Activated T-cell treated with anti-CD3 and anti-CD28 coated beads, Interleukin-2, amount 50 U/mL, for 48 hours (primary cell): ENCODE measurements at regions not wholly inside any gene's neighbourhood (a gene's known extent, or its start where the extent isn't known, plus 50 kb on each side); places are given as distances from the start of the nearest gene placed in this dataset.
"Not testable (repeated sequence)": the region's sequence is repeated elsewhere in the genome, so short reads cannot be mapped to it uniquely, and the experiment has no call there.

Source experiments
- DNase-seq, 2 experiments: peaks; one replicate each; pipeline ENCODE4 v3.0.0-alpha.2; 2020

- no peak for DNase-seq
Measured at GRCh38 chr12:17076811-17077210, 470.8 kb upstream of the LMO3 start.

GRCh38 chr12:17076028-17076744 lies 470.2 kb upstream of the LMO3 start:
- DNase-seq, result no peak

GRCh38 chr12:17064834-17065233 lies 458.9 kb upstream of the LMO3 start:
- no peak for DNase-seq

GRCh38 chr12:17062267-17063036 lies 456.5 kb upstream of the LMO3 start:
- DNase-seq, result no peak

- DNase-seq, result no peak
Measured at GRCh38 chr12:17060260-17060659, 454.3 kb upstream of the LMO3 start.

- no peak for DNase-seq
Measured at GRCh38 chr12:17056546-17056945, 450.6 kb upstream of the LMO3 start.

- no peak for DNase-seq
Measured at GRCh38 chr12:17038923-17039322, 433.0 kb upstream of the LMO3 start.

GRCh38 chr12:17035372-17035771 lies 429.4 kb upstream of the LMO3 start:
- no peak for DNase-seq

- no peak for DNase-seq
Measured at GRCh38 chr12:17030338-17030737, 424.4 kb upstream of the LMO3 start.

- DNase-seq, result no peak
Measured at GRCh38 chr12:17028348-17028747, 422.4 kb upstream of the LMO3 start.

GRCh38 chr12:17025424-17025823 lies 419.5 kb upstream of the LMO3 start:
- DNase-seq, result not testable (repeated sequence)

GRCh38 chr12:17020765-17021164 lies 414.8 kb upstream of the LMO3 start:
- DNase-seq, result no peak

- DNase-seq, result no peak
Measured at GRCh38 chr12:17017402-17017801, 411.4 kb upstream of the LMO3 start.

GRCh38 chr12:17016116-17016864 lies 410.3 kb upstream of the LMO3 start:
- no peak for DNase-seq

- no peak for DNase-seq
Measured at GRCh38 chr12:17015501-17015900, 409.5 kb upstream of the LMO3 start.

GRCh38 chr12:17007442-17008040 lies 401.6 kb upstream of the LMO3 start:
- not testable (repeated sequence) for DNase-seq

GRCh38 chr12:16998538-16998937 lies 392.6 kb upstream of the LMO3 start:
- DNase-seq, result not testable (repeated sequence)

GRCh38 chr12:16984484-16984883 lies 378.5 kb upstream of the LMO3 start:
- no peak for DNase-seq

- DNase-seq, result no peak
Measured at GRCh38 chr12:16972923-16973770, 367.2 kb upstream of the LMO3 start.

- no peak for DNase-seq
Measured at GRCh38 chr12:16962889-16963288, 356.9 kb upstream of the LMO3 start.

GRCh38 chr12:16955083-16955657 lies 349.2 kb upstream of the LMO3 start:
- DNase-seq, result no peak
